ENCODE measurements at regions not wholly inside any gene's neighbourhood (a gene's known extent, or its start where the extent isn't known, plus 50 kb on each side); places are given as distances from the start of the nearest gene placed in this dataset.

GRCh38 chr2:237150186-237150585 lies 64.5 kb downstream of the COPS8 start:
- DNase-seq (no peak), ATAC-seq (no peak)

GRCh38 chr2:237150831-237151375 lies 65.2 kb downstream of the COPS8 start:
- DNase-seq = no peak
- no peak for ATAC-seq

- DNase-seq = no peak
- ATAC-seq = no peak
Measured at GRCh38 chr2:237152361-237152760, 66.7 kb downstream of the COPS8 start.

DNA sequence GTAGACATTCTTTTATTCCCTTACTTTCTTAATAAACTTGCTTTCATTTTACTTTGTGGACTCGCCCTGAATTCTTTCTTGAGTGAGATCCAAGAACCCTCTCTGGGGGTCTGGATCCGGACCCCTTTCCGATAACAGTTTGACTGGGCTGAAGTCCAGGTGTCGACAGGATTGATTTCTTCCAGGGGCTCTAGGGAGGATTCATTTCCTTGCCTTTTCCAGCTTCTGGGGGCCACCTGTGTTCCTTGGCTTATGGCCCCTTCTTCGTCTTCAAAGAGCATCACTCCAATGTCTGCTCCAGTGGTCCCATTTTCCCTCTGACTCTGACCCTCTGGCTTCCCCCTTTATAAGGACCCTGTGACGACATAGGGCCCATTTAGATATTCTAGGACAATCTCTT lies 67.5 kb downstream of the COPS8 start:
- DNase-seq = no peak
- no peak for ATAC-seq

GRCh38 chr2:237154082-237154638 lies 68.5 kb downstream of the COPS8 start:
- no peak for ATAC-seq
- DNase-seq = peak; percentile 65

DNA sequence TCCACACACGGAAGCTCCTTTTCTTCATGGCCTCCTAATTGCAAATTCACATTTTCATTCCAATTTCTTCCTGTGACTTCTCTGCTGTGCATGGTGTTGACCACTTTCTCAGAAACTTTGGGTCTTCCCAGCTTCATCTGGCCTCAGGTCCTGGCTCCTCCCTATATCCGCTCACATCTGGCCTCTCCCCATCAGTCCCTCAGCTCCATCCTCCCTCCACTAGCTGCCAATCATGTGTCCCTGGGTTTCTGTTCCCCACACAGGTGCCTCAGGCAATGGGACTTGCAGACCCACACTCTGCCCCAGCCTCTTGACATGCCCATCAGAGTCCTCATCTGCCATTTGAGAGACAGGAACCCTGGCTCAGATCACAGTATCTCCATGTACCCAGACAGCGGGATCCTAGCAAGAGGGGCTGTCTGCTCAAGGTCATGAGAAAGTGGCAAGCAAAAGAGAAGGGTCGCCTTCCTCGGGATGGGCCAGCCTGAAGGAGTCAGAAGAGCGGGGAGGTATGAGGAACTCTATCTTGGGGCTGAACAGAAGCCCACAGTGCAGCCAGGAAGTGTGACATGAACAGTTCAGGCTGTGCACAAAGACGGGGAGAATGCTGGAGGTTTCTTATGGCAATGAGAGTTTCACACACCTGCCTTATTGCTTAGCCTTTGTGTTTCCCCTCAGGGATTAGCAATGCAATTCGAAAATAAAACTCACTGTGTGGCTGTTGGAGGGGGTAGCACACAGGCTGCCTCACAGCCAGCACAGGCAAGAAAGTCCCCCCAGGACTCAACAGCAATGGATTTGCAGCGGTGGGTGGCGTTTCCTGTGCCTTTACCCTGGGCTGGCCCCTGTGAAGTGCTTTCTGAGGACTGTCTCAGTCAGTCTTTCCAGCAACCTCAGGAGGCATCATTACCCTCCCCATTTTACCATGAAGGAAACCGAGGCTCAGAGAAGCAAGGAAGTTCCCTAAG lies 69.5 kb downstream of the COPS8 start:
- ATAC-seq (peak; percentile 80), DNase-seq (peak; percentile 70)

GRCh38 chr2:237156031-237156856 lies 70.6 kb downstream of the COPS8 start:
- ATAC-seq = peak; percentile 73
- DNase-seq = peak; percentile 77

DNA sequence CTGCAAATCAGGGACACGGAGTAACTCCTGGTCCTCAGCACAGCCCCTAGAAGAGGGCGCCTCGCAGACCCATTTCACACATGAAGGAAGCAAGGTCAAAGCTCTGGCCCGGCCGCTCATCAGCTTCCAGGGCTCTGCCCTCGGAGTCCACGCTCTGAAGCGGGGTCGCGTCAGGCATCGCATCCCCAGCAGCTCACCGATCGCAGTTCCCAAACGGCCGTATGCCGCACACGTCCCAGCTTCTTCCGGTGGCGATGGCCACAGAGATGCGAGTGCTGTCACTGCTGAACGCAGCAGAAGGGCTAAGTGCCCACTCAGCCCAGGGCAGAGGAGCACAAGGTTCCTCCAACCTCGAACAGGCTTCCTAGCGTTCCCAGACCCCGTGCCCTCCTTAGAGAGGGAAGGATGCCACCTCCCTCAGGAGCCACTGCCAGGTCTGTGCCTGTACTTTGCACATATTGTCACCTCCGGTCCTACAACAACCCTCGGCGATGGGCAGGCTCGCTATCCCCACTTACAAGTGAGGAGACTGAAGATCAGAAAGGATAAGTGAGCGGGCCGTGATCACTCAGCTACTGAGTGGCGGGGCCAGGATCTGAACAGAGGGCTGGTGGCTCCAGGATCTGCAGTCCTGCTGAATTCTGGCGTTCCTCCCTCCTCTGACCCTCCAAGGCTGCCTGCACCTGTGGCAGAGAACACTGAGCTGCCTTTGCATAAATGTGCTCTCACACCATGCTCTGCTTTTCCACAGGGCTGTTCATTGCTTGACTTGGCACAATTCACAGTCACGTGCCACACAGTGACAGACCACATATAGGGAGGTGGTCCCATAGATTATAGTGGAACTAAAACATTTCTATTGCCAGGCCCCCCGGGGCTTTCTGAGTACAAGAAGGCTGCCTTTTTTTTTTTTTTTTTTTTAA lies 71.4 kb downstream of the COPS8 start:
- ATAC-seq (no peak), DNase-seq (no peak)

GRCh38 chr2:237157780-237158102 lies 72.1 kb downstream of the COPS8 start:
- DNase-seq (no peak), ATAC-seq (no peak)

DNA sequence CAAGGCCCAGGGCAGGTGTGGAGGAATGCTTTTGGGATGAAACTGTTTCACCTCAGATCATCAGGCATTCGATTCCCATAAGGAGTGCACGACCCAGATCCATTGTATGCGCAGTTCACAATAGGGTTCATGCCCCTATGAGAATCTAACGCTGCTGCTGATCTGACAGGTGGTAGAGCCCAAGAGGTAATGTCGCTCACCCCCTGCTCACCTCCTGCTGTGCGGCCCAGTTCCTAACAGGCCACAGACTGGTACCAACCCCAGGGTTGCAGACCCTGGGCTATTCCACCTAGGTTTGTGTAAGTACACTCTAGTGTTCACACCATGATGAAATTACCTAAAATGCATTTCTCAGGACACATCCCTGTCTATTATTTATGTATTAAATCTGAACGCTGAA lies 72.5 kb downstream of the COPS8 start:
- no peak for ATAC-seq
- DNase-seq = no peak

DNA sequence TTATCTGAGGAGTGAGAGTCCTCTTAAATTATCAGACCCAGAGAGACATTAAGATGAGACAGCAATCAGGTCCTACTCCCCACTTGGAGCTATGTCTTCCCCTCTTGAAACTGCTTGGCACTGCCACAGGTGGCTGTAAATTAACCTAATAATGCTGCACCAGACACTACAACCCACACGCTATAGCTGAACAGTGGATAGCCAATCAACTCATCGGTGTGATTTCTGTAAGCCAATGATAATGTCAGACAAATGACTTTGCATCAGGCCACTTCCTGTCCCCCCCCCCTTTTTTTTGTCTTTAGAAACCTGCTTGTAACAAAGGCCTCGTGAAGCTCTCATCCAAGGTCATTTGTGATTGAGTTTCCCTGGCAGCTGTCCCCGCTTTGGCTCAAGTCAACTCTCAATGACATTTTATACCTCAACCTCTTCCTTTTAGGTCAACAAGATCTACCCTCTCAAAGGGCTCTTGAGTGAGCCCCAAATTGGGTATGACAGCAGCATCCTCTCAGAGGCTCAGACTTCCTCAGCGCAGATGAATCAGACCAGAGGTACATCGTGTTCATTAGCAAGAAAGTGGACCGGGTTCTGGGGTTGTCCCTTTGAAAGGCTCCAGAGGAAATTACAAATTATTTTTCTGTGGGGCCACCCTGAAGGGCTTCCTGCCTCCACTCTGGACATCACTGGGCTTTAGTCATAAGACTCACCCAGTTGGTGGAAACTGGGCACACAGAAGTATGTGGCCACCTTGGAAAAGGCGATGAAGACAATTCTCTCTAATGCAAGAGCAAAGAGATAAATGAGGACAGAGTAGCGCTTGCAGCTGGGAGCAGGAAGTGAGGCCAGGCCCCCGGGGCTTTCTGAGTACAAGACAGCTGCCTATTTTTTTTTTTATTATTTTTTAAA lies 73.6 kb downstream of the COPS8 start:
- DNase-seq (no peak), ATAC-seq (no peak)

GRCh38 chr2:237160271-237160919 lies 74.7 kb downstream of the COPS8 start:
- DNase-seq (no peak), ATAC-seq (no peak)

- ATAC-seq = no peak
- no peak for DNase-seq
Measured at GRCh38 chr2:237161189-237161588, 75.5 kb downstream of the COPS8 start.

DNA sequence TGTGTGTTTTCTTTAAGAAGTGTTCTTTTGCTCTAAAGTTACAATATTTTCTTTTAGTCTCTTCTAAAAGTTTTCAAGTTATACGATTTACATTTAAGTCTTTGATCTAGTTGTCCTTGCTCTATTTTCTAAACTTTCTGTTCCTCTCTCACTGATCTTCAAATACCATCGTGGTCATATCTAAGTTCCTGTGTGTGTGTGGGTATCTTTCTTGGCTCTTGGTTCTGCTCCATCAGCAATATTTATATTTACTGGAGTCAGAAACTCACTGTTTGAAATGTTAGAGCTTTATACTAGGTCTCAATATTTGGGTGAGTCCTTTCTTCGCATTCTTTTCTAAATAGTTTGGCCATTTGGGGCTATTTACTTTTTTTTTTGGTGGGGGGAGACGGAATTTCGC lies 77.3 kb downstream of the COPS8 start:
- ATAC-seq (no peak), DNase-seq (no peak)

DNA sequence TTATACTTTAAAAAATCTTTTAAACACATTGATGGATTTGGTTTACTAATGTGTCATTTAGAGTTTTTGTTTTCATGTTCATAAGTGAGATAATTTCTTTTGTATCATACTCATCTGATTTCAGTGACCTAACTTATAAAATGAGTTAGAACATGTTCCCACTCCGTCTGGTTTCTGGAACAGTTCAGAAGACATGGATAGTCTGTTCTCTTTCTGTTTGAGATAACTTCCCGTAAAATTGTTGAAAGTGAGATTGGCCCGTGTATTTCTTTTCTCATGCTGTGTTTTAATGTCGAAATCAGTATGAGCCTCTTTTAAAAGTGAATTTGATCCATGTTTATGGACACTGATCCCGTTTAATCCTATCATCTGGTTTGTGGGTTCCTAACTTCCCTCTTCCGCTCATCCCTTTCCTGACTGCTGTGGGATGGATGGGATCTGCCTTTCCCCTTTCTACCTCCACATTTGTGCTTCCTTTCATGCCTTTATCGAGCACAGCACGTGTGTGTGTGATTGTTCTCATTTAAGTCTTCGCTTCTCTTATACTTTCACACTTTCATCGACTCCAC lies 78.9 kb downstream of the COPS8 start:
- no peak for ATAC-seq

DNA sequence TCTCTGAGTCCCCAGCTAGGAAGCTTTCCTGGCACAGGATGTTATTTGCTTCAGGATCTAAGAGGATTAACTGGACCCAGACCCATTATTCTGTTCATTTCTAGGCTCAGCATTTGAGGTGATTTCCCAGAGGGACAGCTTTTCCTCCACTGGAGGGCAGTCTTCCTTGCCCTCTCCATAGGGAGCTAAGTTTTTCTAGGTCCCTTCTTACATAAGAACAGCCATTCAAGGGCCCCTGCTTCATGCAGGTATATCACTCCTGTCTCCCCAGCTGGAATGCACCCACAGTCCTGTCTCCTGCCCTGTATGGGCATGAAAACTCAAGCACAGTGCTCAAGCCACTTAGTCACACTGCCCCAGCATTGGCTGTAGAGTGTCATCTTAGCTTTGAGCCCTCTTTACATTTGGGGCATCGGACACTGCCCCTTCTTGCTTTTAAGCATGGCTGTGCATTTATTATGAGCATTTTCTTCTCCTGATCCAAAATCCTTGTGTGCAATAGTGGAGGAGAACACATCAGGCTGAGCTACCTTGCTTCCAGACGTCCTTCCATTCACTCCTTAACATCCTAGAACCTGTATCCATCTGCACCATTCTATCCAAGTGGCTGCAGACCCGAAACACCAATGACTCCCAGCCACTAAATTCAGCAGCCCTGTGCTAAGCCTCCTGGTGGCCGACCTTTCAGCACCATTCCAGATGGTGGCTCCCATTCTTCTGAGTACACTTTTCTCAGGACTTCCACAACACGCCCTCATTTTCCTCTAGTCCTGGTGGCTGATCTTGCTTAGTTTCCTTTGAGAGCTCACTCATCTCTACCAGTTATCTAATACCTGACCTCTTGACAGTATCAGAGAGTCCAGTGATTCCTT lies 80.0 kb downstream of the COPS8 start:
- no peak for ATAC-seq
- DNase-seq = no peak

More for the DNA sequence above, 78.9 kb downstream of the COPS8 start:
- DNase-seq = no peak

GRCh38 chr2:237167038-237167437 lies 81.3 kb downstream of the COPS8 start:
- DNase-seq = no peak
- ATAC-seq = no peak

DNA sequence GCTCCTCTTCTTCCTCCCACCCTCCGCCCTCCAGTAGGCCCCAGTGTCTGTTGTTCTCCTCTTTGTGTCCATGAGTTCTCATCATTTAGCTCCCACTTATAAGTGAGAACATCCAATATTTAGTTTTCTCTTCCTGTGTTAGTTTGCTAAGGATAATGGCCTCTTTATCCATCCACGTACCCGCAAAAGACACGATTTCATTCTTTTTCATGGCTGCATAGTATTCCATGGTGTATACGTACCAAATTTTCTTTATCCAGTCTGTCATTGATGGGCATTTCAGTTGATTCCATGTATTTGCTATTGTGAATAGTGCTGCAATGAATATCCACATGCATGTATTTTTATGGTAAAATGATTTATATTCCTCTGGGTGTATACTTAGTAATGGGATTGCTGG lies 82.2 kb downstream of the COPS8 start:
- DNase-seq (no peak), ATAC-seq (no peak)

DNA sequence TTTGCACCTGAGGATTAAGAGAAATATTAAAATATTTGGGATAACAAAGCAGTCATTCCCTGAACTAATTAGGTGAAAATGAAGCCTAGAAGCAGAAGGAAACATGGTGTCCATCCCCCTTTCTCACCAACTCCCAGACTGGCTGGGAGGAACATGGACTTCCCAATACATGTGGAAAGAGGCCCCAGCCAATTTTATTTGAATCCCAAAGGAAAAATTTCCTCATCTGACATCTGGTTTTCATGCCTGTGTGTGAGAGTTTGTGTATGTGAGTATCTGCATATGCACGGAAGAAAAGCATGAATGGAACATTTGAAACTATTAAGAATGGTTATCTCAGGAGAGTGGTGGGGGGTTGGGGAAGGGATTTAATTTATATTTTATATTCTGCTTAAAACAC lies 84.3 kb downstream of the COPS8 start:
- ATAC-seq = no peak
- DNase-seq = no peak
